ENCODE measurements at regions not wholly inside any gene's neighbourhood (a gene's known extent, or its start where the extent isn't known, plus 50 kb on each side); places are given as distances from the start of the nearest gene placed in this dataset.
"Not testable (repeated sequence)": the region's sequence is repeated elsewhere in the genome, so short reads cannot be mapped to it uniquely, and the experiment has no call there.

DNA sequence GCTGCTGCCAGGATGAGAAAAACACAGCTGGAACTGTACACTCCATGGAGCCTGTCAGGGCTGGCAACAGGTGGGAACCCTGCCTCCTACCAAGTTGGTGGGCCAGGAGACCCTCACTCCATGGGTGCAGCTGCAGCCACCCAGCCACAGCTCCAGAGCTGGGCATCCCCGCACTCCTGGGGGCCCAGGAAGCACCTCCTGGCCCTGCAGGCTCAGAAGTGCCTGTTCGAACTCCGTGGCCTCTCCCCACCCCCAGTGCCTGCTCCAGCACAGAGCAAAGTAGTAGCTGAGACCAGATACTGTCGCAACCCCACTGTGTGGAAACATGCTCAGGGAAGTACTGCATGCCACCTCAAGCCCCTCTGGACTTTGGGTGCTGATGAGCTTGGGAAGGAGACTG is 564.0 kb upstream of the ACO1 start:
- DNase-seq (ENCODE audit: low spot score), result no peak

DNA sequence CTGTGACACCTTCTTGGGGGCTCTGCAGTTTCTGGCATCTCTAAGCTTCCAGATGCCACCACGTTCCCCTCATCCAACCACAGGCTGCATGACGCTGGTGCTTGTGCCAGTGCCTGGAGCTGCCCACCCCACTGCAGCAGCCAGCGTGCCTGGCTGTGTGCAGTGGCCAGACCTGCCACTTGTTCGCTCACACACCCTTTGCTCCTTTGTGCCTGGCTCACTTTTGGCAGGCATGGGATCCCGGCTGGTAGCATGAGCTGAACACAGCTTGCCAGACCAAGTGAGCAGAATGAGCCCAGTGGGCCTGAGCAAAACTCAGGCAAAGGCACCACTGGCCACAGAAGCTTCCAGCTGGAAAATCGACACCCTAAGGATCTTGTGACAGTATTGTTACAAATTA is 562.9 kb upstream of the ACO1 start:
- DNase-seq (ENCODE audit: low spot score), result no peak

- DNase-seq (ENCODE audit: low spot score), result no peak
These were observed 561.1 kb upstream of the ACO1 start for GRCh38 chr9:31823365-31823764.

DNA sequence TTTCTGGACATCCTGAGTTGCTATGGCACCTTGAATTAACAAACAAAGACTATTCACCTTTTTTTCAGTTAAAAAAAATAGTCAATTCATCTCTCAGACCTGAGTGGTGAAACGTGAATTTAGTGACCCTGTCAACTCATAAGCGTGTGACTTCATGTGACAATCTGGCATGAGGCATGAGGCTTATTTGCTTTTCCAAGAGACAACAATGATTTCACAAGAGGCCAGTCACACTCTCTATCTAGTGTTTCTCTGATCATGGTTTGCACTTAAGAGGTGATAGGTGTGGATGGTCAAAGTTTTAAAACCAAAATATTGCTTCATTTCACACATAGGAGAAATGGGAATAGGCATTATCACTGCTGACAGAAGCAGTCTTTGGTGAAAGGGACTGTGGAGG is 559.6 kb upstream of the ACO1 start:
- DNase-seq (ENCODE audit: low spot score), result no peak

DNA sequence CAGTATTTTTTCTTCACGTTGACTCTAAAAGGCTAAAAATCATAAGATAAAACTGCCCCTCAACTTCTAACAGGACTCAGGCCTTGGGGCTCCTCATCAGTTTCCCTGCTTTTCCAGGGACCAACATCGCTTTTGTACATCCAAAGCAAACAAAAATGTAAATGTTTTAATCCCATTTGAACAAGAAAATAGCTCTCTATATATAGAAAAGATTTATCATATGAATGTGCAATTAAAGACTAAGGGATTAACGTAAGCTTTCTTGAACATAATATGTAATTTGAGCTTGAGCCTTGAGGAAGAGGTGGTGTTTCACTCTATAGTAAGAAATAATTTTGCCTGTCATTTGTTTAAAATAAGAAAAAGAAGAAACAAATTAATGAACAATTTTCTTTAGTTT is 547.2 kb upstream of the ACO1 start:
- no peak for DNase-seq (ENCODE audit: low spot score)

- DNase-seq (ENCODE audit: low spot score), result no peak
These were observed 545.2 kb upstream of the ACO1 start for GRCh38 chr9:31839273-31839672.

DNA sequence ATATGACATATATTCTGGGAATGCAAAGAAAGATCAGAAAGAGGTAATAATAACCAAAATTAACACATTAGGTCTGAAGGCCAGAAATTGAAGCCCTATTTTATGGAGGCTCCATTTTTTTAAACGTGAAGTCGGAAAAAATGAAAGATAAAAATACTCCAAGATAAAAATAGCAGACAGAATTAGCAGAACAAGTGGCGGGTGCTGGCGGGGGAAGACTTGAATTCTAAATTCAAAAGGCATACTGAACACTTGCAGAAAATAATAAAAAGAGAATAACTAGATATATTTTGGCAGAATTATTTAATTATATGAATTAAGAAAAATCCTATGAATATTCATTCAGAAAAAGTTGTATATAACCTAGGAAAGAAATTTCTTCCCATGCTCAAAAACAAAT is 543.7 kb upstream of the ACO1 start:
- no peak for DNase-seq (ENCODE audit: low spot score)

- no peak for DNase-seq (ENCODE audit: low spot score)
These were observed 536.5 kb upstream of the ACO1 start for GRCh38 chr9:31847963-31848362.

DNA sequence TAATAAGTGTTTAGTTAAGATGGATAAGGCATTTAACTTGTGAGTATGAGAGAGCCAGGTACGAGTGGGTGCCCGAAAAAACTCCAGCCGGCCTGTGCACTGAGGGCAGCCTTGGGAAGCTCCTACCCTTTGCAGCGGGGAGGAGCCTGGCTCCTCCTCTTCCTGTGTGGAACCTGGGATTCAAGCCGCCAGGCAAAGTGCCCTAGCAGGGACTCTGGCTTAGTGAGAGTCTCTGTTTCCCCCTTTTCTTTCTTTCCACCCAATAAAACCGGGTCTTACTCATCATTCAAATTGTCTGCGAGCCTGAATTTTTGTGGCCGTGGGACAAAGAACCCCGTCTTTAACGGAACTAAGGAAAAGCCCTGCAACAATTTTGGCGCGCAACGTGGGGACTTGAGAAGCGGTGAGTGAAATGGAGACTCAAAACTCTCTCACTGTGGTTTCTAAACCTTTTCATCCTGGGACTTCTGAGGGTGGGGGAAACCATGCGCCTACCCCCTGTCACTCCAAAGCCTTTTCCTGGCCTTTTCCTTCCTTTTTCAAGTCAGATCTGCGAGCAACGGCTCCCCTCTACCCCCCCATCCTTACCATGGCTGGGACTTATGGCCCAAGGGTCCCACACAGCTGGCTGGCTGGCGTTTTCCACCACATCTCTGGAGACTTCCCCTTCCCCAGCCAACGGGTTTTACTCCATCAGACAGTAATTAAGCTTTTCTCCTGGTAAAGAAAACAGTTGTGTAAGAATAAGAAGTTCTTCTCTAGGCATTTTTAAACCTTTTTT is 535.7 kb upstream of the ACO1 start:
- no peak for DNase-seq (ENCODE audit: low spot score)

GRCh38 chr9:31854187-31854586 is 530.3 kb upstream of the ACO1 start:
- no peak for DNase-seq (ENCODE audit: low spot score)

- no peak for DNase-seq (ENCODE audit: low spot score)
These were observed 515.6 kb upstream of the ACO1 start for GRCh38 chr9:31868830-31869229.

DNA sequence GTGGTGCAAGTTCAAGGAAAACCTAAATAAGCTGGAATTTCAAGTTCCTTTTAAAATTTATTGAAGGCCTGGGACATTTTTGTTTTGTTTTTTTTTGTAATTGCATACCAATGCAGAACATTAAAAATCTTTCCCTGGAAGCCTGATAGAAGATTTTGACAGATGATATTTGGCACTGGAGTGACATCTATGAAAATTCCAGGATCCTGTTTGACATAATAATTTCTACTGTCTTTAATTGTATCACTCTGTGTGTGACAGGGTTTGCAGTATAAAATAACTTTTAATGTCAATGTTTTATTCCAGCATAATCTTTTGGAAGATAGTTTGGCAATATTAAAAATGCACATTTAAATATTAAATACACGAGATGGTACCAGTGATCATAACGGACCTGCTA is 514.2 kb upstream of the ACO1 start:
- no peak for DNase-seq (ENCODE audit: low spot score)

DNA sequence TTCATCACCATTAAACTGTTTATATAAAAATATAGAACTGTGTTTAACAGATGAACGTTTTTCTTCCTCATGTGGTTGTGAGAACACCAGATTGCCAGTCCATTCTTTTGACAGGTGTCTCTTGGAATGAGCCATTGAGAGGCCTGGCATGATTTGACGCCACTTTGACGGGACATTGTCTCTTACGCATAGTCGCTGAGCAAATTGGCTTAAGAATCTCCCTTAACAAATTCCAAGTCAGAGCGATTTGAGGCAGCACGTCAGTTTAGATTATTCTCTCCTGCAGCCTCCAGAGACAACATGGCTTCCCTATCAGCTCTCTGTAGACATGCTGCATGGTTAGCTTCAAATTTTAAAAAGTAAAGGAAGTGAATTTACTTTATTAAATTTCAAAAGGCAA is 510.7 kb upstream of the ACO1 start:
- no peak for DNase-seq (ENCODE audit: low spot score)

DNA sequence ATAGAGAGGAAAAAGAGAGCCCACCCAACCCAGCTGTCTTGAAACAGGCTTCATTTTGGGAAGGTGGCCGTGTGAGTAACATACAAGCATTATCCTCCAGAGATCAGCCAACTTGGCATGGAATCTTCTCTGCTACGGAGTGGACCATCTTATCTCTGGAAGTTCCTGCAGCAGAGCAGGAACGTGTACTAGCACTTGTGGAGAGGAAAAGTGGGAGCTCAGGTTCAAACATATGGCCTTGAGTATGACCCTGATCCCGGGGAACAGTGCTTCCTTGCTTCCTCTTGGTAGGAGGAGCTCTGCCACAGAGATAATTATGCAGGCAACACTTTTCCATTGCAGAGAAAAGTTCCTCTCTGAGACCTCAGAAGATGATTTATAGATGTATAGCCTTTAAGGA is 490.4 kb upstream of the ACO1 start:
- DNase-seq (ENCODE audit: low spot score), result no peak

GRCh38 chr9:31908158-31908890 is 476.1 kb upstream of the ACO1 start:
- no peak for DNase-seq (ENCODE audit: low spot score)

- DNase-seq (ENCODE audit: low spot score), result no peak
These were observed 475.5 kb upstream of the ACO1 start for GRCh38 chr9:31908891-31909480.

GRCh38 chr9:31912636-31913035 is 471.8 kb upstream of the ACO1 start:
- DNase-seq (ENCODE audit: low spot score), result no peak

DNA sequence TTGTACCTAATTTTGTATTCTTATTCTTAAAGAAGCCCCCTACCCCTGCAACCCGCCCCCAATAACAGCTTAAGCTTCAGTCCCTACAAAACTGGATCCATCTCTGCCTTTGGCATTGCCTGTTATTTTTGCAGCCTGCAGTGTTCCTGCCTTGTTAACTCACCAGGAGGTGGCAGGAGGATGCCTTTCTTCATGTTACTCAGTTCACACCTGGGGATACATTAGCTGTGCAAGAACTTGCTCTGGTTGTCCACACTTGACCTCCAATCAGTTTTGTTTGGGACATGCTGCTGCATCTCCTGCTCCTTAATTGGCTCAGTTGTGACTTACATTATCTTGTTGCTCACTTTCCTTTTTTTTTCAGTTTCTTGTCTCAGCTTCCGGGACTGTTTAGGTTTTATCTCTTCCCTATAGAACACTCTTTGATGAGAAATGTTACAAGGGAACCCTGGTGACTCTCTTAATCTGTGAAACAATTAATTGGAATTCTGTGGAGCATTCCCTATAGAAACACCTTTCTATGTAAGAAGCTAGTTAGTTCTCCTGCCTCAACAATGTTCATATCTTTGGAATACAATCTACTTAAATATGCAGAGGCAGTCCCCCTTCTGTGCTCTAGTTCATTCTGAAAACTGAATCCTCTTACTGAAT is 467.7 kb upstream of the ACO1 start:
- no peak for DNase-seq (ENCODE audit: low spot score)

DNA sequence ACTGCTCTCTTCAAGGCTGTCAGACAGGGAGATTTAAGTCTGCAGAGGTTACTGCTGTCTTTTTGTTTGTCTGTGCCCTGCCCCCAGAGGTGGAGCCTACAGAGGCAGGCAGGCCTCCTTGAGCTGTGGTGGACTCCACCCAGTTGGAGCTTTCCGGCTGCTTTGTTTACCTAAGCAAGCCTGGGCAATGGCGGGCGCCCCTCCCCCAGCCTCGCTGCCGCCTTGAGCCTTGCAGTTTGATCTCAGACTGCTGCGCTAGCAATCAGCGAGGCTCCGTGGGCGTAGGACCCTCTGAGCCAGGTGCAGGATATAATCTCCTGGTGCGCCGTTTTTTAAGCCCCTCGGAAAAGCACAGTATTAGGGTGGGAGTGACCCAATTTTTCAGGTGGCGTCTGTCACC is 446.7 kb upstream of the ACO1 start:
- not testable (repeated sequence) for DNase-seq (ENCODE audit: low spot score)

GRCh38 chr9:31950756-31951155 is 433.7 kb upstream of the ACO1 start:
- DNase-seq (ENCODE audit: low spot score), result no peak

DNA sequence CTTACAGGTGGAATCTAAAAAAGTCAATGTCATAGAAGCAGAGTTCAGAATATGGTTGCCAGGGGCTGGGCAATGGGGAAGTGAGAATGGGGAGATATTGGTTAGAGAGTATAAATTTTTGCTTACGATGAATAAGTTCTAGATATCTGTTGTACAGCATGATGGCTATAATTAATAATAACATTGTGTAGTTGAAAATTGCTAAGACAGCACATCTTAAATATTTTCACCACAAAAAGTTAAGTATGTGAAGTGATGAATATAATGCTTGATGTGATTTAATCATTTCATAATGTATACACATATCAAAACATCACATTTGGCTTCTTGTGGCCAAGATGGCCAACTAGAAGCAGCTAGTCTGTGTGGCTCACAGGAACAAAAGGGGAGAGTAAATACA is 425.9 kb upstream of the ACO1 start:
- DNase-seq (ENCODE audit: low spot score), result no peak

DNA sequence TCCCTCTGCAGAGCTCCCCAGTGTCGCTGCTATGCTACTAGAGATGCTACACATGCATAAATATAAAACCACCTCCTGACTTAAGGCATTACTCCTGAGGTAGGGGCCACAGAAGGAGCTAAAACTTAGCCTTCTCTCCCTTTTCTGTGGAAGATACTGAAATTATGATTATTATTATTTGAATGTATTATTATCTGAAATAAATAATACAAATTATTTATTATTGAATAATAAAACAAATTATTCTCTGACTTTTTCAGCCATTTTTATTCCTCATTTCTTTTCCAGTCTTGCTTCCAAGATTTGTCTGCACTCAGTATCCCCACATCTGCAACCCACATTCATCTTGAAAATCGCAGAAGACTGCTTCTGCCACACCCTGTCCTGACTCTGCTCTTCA is 414.9 kb upstream of the ACO1 start:
- no peak for DNase-seq (ENCODE audit: low spot score)

DNA sequence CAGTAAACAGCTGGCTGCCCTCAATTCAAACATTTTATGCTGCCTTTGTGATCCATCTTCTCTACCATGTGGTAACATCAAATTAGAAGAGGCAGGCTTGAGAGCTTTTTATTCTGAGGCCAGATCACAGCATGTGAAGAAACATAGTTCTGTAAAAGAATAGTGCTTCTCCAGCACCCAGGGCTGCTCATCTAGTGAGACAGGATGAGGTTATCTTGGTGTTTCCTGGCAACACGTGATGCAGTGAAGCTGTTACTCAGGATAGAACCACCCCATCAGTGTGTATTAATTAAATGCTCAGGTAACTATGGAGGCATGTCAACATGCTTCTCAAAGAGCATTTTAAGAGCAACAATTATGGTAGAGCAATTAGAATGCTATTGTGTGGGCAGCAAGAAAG is 400.5 kb upstream of the ACO1 start:
- DNase-seq (ENCODE audit: low spot score), result no peak
